Gastrocnemius medialis (tissue), 4 donors: ENCODE measurements at regions not wholly inside any gene's neighbourhood (a gene's known extent, or its start where the extent isn't known, plus 50 kb on each side); places are given as distances from the start of the nearest gene placed in this dataset.

ENCODE experiments used
- ATAC-seq, 2 donors: fragments of 150-250 bp; one replicate each; pipeline ENCODE4 v1.9.1; 2016
- DNase-seq, 2 donors: peaks; one replicate each; pipeline ENCODE4 v3.0.0-alpha.2; 2019
- H3K27ac ChIP-seq, 4 donors: fragments of 200-600 bp; sonication (generic); 1 replicate in 1 of 4; 2 replicates in 3 of 4; pipeline ENCODE4 v1.5.1; 2016 to 2018; ENCODE audit warnings: mild to moderate bottlenecking in 2 of 4, moderate library complexity in 1 of 4
- H3K27me3 ChIP-seq, 3 donors: fragments of 200-600 bp; sonication (generic) in 2 of 3; 1 replicate in 1 of 3; 2 replicates in 2 of 3; pipeline versions ENCODE4 v1.5.1 to v1.6.0; 2016 to 2019; ENCODE audit warnings: mild to moderate bottlenecking in 1 of 3, moderate library complexity in 1 of 3
- H3K36me3 ChIP-seq, 2 donors: fragments of 200-600 bp; sonication (generic) in 1 of 2; one replicate each; pipeline ENCODE4 v1.5.1; 2017 to 2018
- H3K4me1 ChIP-seq, 2 donors: fragments of 200-600 bp; sonication (generic) in 1 of 2; one replicate each; pipeline ENCODE4 v1.5.1; 2016 to 2017; ENCODE audit warnings: mild to moderate bottlenecking in 2 of 2
- H3K4me3 ChIP-seq, 4 donors: fragments of 200-600 bp; sonication (generic) in 3 of 4; 1 replicate in 1 of 4; 2 replicates in 3 of 4; pipeline ENCODE4 v1.5.1; 2016 to 2019; ENCODE audit warnings: mild to moderate bottlenecking in 2 of 4
- H3K9me3 ChIP-seq, 3 donors: fragments of 200-600 bp; sonication (generic) in 2 of 3; 1 replicate in 1 of 3; 2 replicates in 2 of 3; pipeline ENCODE4 v1.5.1; 2016 to 2019
- CTCF ChIP-seq, 5 experiments: fragments of 450-650 bp in 3 of 5; fragments of 200-600 bp in 2 of 5; sonication (generic) in 2 of 5; IDR thresholded peaks in 4 of 5; conservative IDR thresholded peaks in 1 of 5; 1 replicate in 4 of 5; 2 replicates in 1 of 5; pipeline ENCODE4 v1.5.1; 2016 to 2019; ENCODE audit warnings: antibody characterized with exemption in 5 of 5, mild to moderate bottlenecking in 3 of 5, moderate library complexity in 3 of 5
- POLR2A ChIP-seq, 2 donors: fragments of 450-650 bp; IDR thresholded peaks; one replicate each; pipeline ENCODE4 v1.6.1; 2017; ENCODE audit warnings: antibody characterized with exemption in 2 of 2, mild to moderate bottlenecking in 2 of 2, moderate library complexity in 2 of 2
- in situ Hi-C, 4 donors: fragments of 200-750 bp; cut with MboI; loops; one replicate each; pipeline versions ENCODE4 v1.15.0 to v1.8.0; 2017; ENCODE audit warnings: low sequenced_read_pairs in 4 of 4
- intact Hi-C: fragments of 100-400 bp; cut with DNase I; formaldehyde crosslinking; loops from one replicate; pipeline ENCODE4 v1.15.1; 2023; ENCODE audit warnings: low total_unique reads

DNA sequence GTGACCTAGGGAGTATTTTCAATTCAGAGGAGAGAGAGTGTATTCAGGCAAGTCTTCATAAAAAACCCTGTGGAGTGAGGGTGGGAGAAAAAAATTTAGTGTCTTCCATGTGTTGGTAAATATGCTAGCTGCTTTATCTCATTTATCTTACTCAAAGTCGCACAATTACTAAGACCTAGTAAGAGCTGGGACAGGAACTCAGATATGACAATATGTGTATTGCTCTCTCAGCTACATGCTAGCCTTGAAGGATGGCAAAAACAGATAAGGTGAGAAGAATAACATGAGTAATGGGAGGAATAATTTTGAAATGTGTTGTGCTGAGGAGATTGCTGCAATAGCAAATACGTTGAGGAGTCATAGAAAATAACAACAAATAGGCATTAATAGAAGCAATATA lies 458.6 kb downstream of the SH2D1A start:
- no peak for DNase-seq
- in situ Hi-C loops: no loop called here
- no peaks in the 10 kb centered on the region for H3K27me3 ChIP-seq
- intact Hi-C loops: no loop called here
- H3K4me1 ChIP-seq: no peaks in the 10 kb centered on the region
- no peaks in the 10 kb centered on the region for H3K9me3 ChIP-seq
- no peak overlapping the region for H3K4me3 ChIP-seq
- TF ChIP-seq CTCF (IDR thresholded peaks at IDR 0.05 in 4 of 5, conservative IDR thresholded peaks at IDR 0.05 in 1 of 5) (no peak), POLR2A (IDR thresholded peaks at IDR 0.05) (no peak)
- H3K27ac ChIP-seq: no peak overlapping the region
- no peaks in the 10 kb centered on the region for H3K36me3 ChIP-seq
- no peak for ATAC-seq

GRCh38 chrX:124805486-124805885 lies 459.1 kb downstream of the SH2D1A start:
- H3K9me3 ChIP-seq: no peaks in the 10 kb centered on the region
- in situ Hi-C loops (no loop called here), intact Hi-C loops (no loop called here)
- ATAC-seq: no peak
- H3K4me3 ChIP-seq: no peak overlapping the region
- no peaks in the 10 kb centered on the region for H3K4me1 ChIP-seq
- TF ChIP-seq CTCF (IDR thresholded peaks at IDR 0.05 in 4 of 5, conservative IDR thresholded peaks at IDR 0.05 in 1 of 5): no peak
- no peak for TF ChIP-seq POLR2A (IDR thresholded peaks at IDR 0.05)
- no peak for DNase-seq
- H3K27me3 ChIP-seq: no peaks in the 10 kb centered on the region
- H3K27ac ChIP-seq: no peak overlapping the region
- H3K36me3 ChIP-seq: no peaks in the 10 kb centered on the region

DNA sequence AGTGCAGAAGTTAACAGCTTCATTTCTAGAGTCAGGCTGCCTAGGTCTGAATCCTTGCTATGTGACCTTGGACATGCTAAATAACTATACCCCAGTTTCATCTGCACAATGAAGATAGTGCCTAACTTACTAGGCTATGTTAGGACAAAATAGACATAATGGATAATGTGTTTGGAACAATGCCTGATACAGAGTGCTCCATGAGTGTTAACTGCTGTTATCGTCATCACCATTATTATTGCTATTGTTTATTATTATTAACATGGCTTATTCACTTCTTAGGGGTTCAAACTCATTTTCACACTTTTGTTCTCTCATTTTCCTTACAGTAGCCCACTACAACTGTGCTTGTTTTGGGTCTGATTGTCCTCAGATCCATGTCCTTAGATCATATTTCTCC lies 467.7 kb downstream of the SH2D1A start:
- Histone ChIP-seq H3K9me3 (no peaks in the 10 kb centered on the region), H3K36me3 (no peaks in the 10 kb centered on the region), H3K4me1 (no peaks in the 10 kb centered on the region), H3K27ac (no peak overlapping the region), H3K4me3 (no peak overlapping the region), H3K27me3 (no peaks in the 10 kb centered on the region)
- DNase-seq: no peak
- intact Hi-C loops: no loop called here
- no peak for TF ChIP-seq CTCF (IDR thresholded peaks at IDR 0.05 in 4 of 5, conservative IDR thresholded peaks at IDR 0.05 in 1 of 5)
- no peak for TF ChIP-seq POLR2A (IDR thresholded peaks at IDR 0.05)
- in situ Hi-C loops: no loop called here
- no peak for ATAC-seq

DNA sequence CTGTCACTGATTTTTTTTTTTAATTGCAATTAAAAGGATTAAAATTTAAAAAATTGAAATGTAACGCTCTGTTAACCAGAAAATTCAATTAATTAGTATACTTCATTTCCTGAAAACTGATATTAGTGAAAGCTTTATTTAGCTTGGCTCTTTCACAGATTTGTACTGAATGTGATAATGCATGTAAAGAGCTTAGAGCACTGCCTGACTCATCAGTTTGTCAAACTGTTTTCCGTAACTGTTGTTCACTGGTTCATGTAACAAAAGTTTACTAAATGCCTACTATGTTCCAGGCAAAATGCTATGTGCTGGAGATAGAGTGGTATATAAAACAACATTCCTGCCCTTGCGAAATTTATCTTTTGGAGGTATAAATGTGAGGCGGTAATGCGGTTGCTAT lies 471.7 kb downstream of the SH2D1A start:
- no peak overlapping the region for H3K4me3 ChIP-seq
- DNase-seq (no peak), ATAC-seq (no peak)
- no peaks in the 10 kb centered on the region for H3K9me3 ChIP-seq
- H3K4me1 ChIP-seq: no peaks in the 10 kb centered on the region
- in situ Hi-C loops (no loop called here), intact Hi-C loops (no loop called here)
- H3K27ac ChIP-seq: no peak overlapping the region
- H3K36me3 ChIP-seq: no peaks in the 10 kb centered on the region
- no peaks in the 10 kb centered on the region for H3K27me3 ChIP-seq
- TF ChIP-seq POLR2A (IDR thresholded peaks at IDR 0.05): no peak
- no peak for TF ChIP-seq CTCF (IDR thresholded peaks at IDR 0.05 in 4 of 5, conservative IDR thresholded peaks at IDR 0.05 in 1 of 5)

DNA sequence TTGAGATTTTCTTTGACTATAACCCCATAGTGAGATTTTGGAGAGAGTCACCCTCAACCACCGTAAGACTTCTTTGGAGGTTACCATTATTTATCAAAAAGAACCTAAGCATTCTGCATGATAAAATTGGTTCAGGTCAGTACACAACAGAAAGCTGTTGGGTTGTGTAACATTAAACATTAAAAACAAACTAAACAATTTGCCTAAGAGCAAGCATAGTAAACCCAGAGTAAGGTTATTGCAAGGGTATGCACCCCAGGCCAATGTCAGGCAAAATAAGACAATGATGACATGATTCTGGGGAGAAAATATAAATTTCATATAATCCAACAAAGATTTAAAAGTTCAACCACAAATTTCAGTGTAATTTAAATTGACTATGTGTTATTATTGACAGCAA lies 472.4 kb downstream of the SH2D1A start:
- DNase-seq (no peak), ATAC-seq (no peak)
- in situ Hi-C loops: no loop called here
- H3K4me1 ChIP-seq: no peaks in the 10 kb centered on the region
- intact Hi-C loops: no loop called here
- no peaks in the 10 kb centered on the region for H3K27me3 ChIP-seq
- no peak for TF ChIP-seq CTCF (IDR thresholded peaks at IDR 0.05 in 4 of 5, conservative IDR thresholded peaks at IDR 0.05 in 1 of 5)
- no peak for TF ChIP-seq POLR2A (IDR thresholded peaks at IDR 0.05)
- no peaks in the 10 kb centered on the region for H3K36me3 ChIP-seq
- no peak overlapping the region for H3K4me3 ChIP-seq
- no peaks in the 10 kb centered on the region for H3K9me3 ChIP-seq
- no peak overlapping the region for H3K27ac ChIP-seq
